Esophagus muscularis mucosa (tissue), 3 donors: ENCODE measurements at regions not wholly inside any gene's neighbourhood (a gene's known extent, or its start where the extent isn't known, plus 50 kb on each side); places are given as distances from the start of the nearest gene placed in this dataset.

Experiments used
- POLR2A ChIP-seq: fragments of 450-650 bp; IDR thresholded peaks from one replicate; pipeline ENCODE4 v1.6.1; 2017; ENCODE audit warnings: antibody characterized with exemption, moderate library complexity, mild to moderate bottlenecking, low read depth
- POLR2AphosphoS5 ChIP-seq, 2 donors: sonication (generic); formaldehyde crosslinking; IDR thresholded peaks; one replicate each; pipeline ENCODE4 v1.6.1; 2017; ENCODE audit warnings: antibody characterized with exemption in 2 of 2
- TF ChIP-seq, protein P1 (sequence below), 3 experiments: fragments of 200-600 bp in 2 of 3; fragments of 450-650 bp in 1 of 3; sonication (generic) in 2 of 3; IDR thresholded peaks; one replicate each; pipeline ENCODE4 v1.5.1; 2017 to 2019; ENCODE audit warnings: antibody characterized with exemption in 3 of 3, mild to moderate bottlenecking in 2 of 3, moderate library complexity in 1 of 3

DNA sequence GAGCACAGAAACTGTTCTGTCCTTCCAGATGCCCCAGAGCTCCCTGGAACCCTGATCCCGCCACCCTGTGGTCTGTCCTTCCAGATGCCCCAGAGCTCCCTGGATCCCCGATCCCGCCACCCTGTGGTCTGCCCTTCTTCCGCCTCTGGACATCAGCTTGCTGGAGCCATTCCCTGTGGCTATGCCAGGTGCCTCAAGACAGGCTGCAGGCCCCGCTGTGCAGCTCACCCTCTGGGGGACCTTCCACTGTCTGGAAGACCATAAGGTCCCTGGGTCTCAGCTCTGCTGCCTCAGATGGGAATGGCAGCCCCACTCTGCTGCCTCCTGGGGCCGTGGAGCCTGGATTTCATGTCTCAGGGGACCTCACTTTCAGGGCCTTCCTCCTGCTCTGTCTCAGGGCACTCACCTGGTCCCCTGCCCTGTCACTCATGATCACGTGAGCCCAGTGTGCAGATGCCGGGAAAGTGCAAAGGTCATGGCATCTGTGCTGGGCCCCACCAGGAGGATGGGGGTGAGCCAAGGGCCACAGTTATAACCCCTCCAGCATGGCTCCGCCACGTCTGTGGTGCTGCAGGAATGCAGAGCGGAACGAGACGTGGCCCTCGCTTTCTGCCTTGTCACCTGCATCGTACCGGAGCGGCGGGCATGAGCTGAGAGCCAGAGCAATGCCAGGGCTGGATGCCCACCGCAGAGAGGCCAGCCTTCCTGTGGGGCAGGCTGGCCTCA is 1520.7 kb downstream of the BRD1 start:
- TF ChIP-seq, protein P1, sequence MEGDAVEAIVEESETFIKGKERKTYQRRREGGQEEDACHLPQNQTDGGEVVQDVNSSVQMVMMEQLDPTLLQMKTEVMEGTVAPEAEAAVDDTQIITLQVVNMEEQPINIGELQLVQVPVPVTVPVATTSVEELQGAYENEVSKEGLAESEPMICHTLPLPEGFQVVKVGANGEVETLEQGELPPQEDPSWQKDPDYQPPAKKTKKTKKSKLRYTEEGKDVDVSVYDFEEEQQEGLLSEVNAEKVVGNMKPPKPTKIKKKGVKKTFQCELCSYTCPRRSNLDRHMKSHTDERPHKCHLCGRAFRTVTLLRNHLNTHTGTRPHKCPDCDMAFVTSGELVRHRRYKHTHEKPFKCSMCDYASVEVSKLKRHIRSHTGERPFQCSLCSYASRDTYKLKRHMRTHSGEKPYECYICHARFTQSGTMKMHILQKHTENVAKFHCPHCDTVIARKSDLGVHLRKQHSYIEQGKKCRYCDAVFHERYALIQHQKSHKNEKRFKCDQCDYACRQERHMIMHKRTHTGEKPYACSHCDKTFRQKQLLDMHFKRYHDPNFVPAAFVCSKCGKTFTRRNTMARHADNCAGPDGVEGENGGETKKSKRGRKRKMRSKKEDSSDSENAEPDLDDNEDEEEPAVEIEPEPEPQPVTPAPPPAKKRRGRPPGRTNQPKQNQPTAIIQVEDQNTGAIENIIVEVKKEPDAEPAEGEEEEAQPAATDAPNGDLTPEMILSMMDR (IDR thresholded peaks at IDR 0.05) = no peak
- no peak for TF ChIP-seq POLR2AphosphoS5 (IDR thresholded peaks at IDR 0.05)
- no peak for TF ChIP-seq POLR2A
